DND-41 (cell line): ENCODE measurements at regions not wholly inside any gene's neighbourhood (a gene's known extent, or its start where the extent isn't known, plus 50 kb on each side); places are given as distances from the start of the nearest gene placed in this dataset.

Experiments
- CTCF ChIP-seq: IDR thresholded peaks from 2 replicates; pipeline ENCODE4 v1.5.1; 2012; ENCODE audit warnings: borderline replicate concordance, low read length, moderate library complexity, mild to moderate bottlenecking; ENCODE audit not compliant: poor library complexity, severe bottlenecking; ENCODE audit errors: extremely low read depth
- EZH2 ChIP-seq: IDR thresholded peaks from 3 replicates; pipeline ENCODE4 v1.6.1; 2012; ENCODE audit warnings: borderline replicate concordance, low read depth, mild to moderate bottlenecking, moderate library complexity, low read length, inconsistent platforms; ENCODE audit not compliant: severe bottlenecking

GRCh38 chr10:90041585-90041984, 340.2 kb downstream of the KIF20B start:
- TF ChIP-seq CTCF = no peak
- no peak for TF ChIP-seq EZH2
